HG03354 (cell line): ENCODE measurements at regions not wholly inside any gene's neighbourhood (a gene's known extent, or its start where the extent isn't known, plus 50 kb on each side); places are given as distances from the start of the nearest gene placed in this dataset.
"Not testable (repeated sequence)": the region's sequence is repeated elsewhere in the genome, so short reads cannot be mapped to it uniquely, and the experiment has no call there.

Experiments
- ATAC-seq: cut with Tn5 transposase; IDR thresholded peaks from one replicate; pipeline ENCODE4 v1.9.1; 2021; ENCODE audit warnings: mild to moderate bottlenecking; ENCODE audit not compliant: unreplicated experiment, poor library complexity, severe bottlenecking

DNA sequence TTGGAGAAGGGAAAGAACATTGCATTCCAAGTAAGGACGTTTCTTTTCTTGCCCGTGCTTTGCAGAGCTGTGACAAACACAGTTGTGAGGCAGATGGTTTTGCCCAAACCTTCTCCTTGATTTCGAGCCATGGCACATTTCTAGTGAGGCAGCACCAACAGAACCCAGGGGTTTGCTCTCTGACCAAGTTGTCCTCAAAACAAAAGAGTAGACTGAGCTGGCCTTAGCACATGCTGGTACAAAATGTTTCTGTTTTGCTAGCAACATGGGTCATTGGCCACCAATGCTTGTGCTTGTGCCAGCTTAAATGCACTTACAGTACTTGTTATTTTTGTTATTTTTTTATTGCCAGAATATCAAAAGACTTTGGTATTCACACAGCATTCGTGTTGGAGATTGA is 328.8 kb downstream of the GADD45G start:
- ATAC-seq: no peak

DNA sequence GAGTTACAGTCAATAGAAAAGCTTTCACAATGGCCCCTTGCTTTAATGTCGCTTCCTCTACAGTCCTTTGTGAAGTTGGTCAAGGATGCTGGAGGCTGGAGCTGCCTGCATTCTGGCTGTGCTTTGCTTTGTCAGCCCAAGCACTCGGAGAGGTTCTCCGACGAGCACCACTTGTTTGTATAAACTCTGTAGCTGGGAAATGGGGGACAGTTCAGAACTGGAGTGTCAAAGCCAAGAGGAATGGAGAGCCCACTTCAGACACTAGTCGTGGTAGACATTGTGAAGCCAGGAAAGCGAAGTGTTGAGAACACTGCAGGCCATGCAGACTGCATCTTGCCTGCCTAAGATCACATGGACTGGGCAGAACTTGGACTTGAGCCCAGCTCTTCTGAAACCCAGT is 330.3 kb downstream of the GADD45G start:
- no peak for ATAC-seq

DNA sequence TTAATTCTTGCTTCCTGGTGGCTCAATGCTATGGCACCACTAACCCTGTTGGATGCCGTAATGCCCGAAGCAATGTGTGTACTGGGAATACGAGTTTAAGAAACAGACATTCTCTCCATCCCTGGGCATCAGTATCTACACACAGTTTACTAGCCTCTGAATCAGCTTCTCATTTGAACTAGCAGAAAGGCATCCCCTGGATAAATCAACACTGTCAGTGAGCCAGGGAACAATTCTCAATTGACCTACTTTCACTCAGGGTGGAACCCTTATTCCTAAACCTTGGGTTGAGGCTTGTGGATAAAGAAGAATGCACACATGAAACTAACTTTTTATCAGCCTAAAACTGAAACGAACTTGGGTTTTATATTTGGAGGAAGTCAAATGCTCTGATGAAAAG is 331.0 kb downstream of the GADD45G start:
- no peak for ATAC-seq

DNA sequence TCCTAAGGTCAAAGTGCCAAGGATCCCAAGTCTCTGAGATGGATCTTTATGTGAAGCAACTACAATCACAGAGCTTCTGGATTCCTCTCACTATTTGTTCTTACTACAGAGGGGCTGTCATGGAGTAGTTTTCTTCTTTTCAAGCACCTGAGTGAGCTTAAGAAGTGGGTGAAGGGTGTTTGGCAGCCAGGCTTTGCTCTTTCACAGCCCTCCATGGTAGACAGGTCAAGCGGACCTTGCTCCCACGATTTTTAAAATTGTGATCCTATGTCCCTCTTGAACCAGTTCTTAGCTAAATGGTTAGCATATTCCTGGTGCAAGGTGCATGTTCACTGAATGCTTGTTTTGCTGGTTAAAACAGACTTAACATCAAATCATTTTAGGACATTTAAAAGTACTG is 332.2 kb downstream of the GADD45G start:
- ATAC-seq: no peak

DNA sequence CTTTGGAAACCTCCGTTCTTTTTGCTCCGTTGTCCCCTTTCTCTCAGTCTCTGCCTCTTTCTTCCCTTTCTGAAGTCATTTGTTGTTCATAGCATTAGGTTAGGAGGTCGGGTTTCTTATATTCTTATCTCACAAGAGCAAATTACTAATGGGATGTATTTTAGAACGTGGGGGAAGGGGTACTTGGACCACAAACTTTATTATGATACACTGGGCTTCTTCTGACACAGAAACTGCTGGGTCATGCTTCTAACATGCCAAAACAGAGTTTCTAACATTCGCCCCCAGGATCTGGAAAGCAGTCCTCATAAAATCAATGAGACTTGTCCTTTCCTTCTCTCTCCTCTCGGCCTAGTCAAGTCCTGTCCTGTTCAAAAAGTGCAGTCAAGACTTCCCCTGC is 334.4 kb downstream of the GADD45G start:
- ATAC-seq: no peak

DNA sequence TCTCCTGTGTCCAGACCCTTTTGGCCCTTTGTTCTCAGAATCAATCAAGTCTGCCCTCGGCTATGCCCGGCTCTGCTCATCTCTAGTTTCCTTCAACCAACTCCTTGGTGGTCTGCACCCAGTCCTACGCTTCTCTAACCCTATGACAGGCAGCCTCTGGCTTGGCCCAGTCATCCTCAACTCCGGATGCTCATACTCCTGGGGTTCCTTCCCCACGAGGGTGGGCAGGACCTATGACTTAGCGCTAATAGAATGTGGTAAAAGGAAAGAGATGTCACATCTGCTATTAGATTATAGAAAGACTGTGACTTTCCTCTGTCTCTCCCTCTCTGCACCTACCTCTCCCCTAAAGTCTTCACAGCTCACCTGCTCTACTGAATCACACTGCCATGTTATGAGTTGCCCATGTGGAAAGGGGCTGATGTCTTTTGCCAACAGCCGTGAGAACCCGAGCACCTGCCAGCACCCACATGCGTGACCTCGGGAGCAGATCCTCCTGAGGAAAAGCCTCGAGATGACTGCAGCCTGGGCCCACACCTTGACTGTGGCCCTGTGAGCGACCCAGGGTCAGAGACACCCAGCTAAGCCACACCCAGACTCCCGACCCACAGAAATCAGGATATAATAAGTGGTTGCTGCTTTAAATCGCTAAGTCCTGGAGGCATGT is 334.9 kb downstream of the GADD45G start:
- no peak for ATAC-seq

DNA sequence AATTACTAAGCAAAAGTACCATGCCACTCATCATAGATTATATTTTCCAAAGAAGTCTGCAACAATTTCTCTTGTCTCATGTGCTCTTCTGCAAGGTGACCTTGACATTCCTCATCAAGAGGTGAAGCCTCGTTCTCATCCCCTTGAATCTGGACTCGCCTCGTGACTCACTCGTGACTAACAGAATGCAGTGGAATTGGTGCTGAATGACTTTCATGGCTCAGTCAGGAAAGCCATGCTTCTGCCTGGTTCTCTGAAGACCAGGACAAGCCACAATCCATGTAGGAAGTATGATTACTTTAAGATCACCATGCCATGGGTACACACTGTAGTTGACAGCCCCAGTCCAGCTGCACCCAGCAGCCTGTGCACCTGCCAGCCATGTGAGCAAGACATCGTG is 335.8 kb downstream of the GADD45G start:
- no peak for ATAC-seq

DNA sequence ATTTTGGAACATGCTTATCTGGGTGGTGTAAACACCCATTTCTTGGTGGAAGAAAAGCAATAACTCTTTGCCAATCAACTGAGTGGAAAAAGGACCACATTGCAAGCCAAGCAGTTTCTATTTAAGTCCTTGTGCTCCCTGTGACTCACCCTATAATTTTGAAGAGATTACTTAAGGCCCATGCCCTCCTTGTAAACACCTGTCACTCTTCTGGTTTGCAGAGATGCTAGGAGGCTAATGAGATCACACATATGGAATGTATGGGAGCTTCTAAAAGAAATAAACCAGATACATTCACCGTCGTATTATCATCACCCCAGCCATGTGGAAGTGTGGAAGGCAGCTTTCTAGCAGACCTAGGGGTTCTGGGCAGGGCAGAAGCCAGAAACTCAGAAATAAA is 337.1 kb downstream of the GADD45G start:
- ATAC-seq: no peak

DNA sequence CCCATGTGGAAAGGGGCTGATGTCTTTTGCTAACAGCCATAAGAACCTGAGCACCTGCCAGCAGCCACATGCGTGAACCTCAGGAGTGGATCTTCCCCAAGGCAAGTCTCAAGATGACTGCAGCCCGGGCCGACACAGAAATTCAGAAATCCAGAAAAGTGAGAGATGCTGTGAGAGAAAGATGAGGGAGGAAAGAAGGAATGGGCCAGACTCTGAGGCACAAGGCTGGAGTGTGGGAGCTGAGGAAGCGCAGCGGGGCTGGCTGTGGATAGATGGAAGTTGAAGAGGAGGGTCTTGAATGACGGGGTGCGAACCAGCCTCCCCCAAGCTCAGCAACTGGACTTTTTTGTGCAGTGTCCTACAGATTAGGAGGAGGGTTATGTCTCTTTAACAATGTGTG is 337.8 kb downstream of the GADD45G start:
- no peak for ATAC-seq

DNA sequence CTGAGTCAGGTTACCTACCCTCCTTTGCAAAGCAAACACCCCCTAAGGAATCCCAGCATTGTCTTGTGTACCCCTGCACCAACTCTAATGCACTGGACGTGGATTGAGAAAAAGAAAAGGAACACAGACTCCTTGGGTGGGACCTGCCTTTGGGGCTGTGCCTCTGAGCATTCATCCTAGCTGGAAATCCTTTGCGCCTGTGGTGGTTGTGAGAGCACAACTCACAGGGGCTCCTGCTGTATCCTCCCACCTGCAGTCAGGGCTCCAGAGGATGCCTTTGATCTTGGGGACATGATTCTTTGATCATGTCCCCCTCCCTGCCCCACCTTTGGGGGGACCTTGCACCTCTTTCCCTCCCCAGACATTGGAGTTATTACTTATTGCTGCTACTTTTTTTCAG is 338.5 kb downstream of the GADD45G start:
- no peak for ATAC-seq

DNA sequence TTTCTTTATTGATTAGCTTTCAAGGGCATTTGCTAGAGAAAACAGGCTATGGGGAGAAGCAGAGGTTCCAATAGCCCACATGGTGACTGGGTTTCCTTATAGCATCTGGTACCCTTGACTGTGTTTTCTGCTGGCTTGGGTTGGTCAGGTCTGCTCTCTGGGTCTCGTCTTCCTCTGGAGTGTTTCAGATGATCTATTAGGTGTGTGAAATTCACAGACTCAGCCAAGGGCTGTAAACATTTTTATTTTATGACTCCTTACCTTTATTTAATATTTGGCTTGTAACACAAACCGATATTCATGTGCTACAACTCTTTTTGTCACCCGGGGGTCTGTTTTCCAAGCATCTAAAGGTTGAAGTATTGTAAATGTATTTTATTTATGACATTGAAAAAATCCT is 338.9 kb downstream of the GADD45G start:
- ATAC-seq: no peak

DNA sequence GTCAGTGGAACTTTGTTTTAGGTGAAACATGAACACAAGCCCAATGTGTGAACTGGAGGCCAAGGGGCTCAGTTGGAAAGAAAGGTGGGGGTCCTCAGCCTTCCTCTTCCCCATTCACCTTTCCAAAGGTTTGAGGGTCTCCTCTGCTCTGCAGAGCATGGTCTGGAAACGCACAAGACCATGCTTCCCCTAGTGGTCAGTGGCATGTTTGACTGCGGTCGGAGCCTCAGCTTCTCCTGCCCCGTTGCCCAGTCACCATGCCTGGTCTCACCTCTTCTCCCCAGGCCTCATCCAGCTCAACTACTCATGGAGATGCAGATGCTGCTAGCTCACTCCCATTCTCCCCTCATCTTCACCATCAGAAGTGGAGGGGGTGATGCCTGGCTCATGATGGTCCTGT is 340.3 kb downstream of the GADD45G start:
- no peak for ATAC-seq

DNA sequence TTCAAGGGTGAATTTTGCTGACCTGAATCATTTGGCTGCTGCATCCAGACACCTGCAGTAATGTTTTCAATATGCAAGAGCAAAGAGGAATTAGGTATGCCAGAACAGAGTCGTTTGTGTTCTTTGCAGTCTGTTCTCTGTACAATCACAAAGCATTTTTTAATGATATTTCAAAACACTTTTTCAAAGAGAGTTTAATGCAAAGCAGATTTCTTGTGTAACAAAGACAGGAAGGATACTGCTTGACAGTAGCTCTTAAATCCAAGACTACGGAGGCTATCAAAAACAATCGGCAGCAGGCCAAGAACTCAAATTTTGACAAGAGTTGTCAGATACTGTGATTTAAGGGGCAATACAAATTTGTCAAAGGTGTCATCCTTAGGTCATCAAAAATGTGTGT is 341.9 kb downstream of the GADD45G start:
- no peak for ATAC-seq

DNA sequence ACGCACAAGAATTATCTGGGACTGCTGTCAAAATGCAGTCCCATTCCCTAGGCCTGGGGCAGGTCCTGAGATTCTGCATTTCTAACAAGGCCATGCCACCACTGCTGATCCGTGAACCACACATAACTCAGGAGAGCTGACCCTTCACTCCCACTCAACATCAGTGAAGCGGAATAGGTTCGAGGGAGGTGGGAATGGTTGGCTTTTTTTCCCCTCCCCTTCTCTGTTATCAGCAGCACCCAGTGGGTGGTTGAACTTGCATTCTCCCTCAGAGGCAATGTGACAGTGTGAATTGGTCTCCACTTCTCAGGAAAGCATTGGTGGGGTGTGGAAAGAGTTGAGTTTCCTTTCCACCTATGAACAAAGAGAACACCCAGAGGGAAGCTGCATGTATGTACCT is 344.3 kb downstream of the GADD45G start:
- ATAC-seq: no peak

DNA sequence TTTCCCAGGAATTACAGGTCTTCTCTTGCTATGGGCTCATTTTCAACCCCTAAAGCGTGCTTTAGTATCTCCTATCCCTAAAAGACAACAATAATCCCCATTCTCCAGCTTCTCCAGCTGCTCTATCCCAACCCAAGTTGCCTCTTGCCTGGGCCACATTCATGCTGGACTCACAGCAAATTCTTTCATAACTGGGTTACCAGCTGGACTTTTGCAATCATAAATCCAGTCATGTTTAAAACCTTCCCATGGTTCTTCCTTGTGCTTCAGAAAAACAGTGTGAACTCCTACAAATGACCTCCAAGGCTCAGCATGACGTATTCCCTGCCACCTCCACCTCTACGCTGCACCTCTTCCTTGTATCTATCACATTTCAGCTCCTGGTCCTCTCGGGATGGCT is 346.9 kb downstream of the GADD45G start:
- ATAC-seq: no peak

DNA sequence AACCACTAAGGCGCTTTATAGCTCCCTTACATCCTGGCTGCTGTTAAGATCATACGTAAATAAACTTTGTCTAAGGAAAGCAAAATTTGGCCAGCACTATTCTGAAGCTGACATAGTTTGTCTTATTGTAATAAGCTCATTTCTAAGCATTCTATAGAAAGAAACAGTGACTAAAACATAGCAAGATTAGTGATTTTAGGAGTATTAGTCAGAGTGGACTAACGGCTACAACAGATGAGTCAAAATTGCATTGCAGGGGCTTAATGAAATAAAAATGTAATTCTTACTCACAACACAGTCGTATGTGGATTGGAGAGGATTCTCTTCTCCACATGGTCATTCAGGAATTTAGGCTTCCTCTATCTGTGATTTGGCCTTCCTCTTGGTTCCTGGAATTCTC is 347.6 kb downstream of the GADD45G start:
- peak; percentile 52 for ATAC-seq

DNA sequence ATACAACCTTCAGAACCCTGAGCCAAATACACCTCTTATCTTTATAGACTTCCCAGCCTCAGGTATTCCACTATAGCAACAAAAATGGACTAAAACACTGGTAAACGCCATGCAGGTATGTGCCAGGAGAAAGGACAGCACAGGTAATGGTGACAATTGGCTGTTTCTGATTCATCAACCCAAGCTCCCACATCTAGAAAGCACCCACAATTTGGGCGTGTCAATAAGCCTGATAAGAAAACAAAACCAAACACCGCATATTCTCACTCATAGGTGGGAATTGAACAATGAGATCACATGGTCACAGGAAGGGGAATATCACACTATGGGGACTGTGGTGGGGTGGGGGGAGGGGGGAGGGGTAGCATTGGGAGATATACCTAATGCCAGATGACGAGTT is 348.5 kb downstream of the GADD45G start:
- ATAC-seq: not testable (repeated sequence)

DNA sequence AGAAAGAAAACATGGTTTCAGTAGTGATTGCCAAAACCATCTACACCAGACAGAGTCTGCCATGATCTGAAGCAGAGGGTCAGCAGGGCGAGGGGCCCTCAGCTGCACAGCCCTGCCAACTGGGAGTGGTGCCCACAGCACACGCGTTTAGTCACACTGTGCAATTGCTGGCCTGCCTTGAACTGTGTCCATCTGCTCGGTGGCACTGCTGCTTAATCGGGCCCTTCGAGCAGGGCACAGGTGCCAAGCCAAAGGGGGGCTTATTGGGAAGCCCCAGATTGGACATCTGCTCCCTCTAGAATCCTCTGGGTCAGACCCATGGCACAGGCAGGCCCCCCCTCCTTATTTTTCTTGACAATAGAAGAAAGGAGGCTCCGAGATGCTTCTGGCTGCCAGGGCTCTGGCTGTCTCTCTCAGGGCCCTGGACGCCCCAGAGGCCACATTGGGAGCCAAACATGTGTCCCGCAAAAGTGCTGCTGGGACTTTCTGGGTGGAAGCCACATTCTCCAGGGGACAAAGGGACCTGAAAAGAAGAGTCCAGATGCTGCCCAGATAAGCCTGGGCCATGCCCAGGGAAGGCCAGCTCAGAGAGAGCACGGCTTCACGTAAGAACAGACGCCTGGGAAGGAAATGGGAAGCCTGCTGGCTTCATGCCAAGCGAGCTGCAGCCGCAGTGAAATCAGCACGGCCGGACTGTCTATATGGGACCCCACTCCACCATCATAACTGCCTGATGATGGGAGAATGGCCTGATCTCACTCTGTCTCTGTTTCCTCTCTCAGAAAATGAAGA is 349.2 kb downstream of the GADD45G start:
- ATAC-seq: no peak

DNA sequence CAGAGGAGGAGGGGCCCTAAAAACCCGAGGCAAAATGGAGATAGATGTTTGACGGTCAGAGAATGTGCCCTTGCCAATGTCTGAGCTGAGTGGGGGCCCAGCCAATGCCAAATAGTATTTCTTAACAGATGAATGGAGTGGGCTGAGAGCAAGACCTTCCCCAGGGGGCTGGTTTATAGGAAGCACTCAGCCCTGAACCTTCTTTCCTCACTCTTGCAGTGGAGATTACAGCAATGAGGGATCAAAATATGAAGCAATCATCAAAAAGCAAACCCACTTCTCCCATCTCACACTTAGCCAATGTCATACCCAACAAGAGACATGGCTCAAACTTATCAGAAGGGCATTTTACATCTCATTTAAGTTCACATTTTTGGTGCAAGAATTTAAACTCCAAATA is 350.3 kb downstream of the GADD45G start:
- ATAC-seq: no peak

DNA sequence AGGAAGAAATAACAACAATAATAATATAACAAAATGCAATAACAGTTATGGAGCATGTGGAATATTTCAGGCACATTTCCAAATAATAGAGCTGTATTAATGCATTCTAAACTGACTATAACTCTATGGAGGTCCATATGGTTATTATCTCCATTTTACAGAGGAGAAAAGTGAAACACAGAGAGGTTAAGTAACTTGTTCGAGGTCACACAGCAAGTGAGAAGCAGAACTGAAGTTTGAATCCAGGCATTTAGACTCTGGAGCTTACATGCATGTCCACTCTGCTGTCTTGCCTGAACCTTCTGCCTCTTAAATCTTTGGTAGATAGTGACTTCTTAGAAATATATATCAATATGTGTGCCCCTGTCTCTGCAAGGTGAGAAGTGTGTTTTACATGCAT is 350.8 kb downstream of the GADD45G start:
- ATAC-seq: no peak

DNA sequence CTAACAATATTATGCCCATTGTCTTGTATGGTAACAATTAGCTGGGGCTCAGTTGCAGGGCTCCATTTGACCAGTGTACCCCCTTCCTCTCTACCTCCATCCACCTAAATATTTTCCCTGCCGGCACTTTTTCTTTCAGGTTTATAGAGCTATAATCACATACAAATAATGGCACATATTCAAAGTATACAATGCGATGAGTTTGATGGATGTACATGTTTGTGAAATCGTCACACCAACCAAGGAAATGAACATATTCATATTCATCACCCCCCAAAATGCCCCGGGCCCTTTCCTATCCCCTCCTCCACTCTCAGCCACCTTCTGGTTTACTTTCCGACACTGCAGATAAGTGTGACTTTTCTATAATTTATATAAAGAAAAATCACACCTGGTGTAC is 351.5 kb downstream of the GADD45G start:
- no peak for ATAC-seq

DNA sequence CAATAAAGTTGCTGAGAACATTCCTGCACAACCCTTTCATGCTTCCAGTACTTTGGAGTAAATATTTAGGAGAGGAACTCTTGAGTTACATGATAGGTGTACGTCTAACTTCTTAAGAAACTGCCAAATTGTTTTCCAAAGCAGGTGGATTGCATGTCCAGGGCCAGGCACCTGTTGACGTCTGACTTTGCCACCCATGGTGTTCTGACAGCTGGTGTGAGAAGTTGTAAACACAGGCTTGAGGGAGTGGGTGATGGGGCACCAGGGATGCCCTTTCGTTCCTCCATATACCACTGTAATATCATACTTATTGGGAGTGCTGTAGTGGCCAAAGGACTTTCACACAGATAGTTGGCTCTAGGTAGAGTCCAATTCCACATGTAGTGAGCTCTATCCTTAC is 352.1 kb downstream of the GADD45G start:
- ATAC-seq: no peak
